Stimulated activated CD8-positive, alpha-beta memory T cell treated with anti-CD3 and anti-CD28 coated beads, Interleukin-7, amount 100 ng/mL, for 4 hours (primary cell): ENCODE measurements at regions not wholly inside any gene's neighbourhood (a gene's known extent, or its start where the extent isn't known, plus 50 kb on each side); places are given as distances from the start of the nearest gene placed in this dataset.

Source experiments
- DNase-seq, 2 donors: peaks; one replicate each; pipeline ENCODE4 v3.0.0-alpha.2; 2020; ENCODE audit warnings: low read depth in 2 of 2

DNA sequence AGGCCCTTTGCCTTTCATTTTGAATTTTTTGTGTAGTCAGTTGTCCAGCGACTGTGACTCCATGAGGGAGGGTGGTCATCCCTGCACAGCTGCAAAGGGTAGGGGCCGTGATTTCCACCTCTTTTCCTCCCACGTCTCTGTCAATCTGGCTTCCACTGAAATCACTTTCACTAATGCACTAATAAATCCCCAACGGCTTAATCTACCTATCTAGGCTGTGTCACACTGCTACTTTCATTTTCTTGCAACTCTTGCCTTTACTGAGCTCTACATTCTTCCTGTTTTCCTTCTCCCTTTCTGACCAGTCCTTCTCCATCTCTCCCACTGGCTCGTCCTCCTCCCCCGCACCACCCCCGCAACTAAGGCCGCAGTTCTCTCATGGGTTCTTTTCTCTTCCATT lies 212.3 kb upstream of the FOXN3 start:
- DNase-seq = no peak

DNA sequence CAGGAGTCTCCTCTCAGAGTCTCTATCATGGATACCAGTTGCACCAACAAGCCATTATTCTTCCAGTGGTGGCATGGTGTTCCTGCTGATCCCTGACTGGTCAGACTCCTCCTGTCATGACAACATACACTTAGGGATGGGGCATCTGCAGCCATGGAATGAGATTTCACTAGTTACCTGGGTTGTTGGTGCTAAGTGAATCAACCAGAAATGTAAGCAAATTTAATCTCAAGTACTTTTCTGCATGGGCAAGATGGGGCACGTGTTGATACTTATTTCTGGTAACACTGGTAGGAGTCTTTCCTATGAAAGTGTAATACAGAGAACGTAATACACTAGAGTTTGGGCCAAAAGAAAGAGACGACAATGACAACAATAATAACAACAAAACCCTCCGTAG lies 211.5 kb upstream of the FOXN3 start:
- DNase-seq = no peak

- no peak for DNase-seq
Observed at GRCh38 chr14:89626233-89626806, 209.3 kb upstream of the FOXN3 start.

DNA sequence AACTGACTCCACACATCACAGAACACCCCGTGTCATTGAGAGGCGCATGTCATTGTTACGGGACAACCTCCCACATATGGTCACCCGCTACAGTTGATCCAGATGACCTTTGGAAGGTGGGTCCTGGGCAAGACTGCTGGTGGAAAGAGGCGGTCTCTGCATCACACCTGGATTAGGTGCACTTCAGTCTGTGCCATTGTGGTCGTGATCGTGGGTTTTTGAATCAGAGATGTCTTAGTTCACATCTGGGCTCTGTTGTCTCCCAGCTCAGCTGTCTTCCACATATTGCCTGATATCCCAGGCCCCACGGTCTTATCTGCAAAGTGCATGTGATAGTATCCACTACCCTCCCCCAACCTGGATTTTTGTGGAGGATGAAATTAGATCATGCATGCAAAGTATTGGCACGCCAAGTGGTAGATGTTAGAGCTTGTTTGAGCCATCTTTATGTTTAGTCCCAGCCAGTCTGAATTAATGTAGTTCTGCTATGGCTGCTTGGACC lies 208.7 kb upstream of the FOXN3 start:
- no peak for DNase-seq

DNA sequence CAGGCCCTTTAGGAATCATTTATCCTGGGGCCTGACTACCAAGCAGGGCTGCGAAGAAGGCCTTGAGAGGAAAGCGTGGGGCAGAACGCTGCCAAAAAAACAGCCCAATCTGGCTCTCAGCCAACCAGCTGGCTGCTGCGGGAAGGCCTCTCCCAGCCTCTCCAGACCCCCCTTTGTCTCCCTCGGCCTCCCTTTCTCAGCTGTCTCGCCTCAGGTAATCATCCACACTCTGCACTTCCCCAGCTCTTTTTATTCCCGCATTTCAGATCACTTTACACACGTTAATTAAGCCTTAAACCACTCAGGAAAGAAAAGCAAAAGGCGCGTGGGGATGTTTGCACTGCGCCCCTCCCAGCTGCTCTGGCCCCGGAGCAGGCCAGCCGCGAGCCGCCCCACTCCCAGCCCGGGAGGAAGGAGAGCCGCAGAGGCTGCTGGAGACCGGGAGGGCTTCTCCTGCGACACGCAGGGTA lies 208.2 kb upstream of the FOXN3 start:
- DNase-seq = no peak

DNA sequence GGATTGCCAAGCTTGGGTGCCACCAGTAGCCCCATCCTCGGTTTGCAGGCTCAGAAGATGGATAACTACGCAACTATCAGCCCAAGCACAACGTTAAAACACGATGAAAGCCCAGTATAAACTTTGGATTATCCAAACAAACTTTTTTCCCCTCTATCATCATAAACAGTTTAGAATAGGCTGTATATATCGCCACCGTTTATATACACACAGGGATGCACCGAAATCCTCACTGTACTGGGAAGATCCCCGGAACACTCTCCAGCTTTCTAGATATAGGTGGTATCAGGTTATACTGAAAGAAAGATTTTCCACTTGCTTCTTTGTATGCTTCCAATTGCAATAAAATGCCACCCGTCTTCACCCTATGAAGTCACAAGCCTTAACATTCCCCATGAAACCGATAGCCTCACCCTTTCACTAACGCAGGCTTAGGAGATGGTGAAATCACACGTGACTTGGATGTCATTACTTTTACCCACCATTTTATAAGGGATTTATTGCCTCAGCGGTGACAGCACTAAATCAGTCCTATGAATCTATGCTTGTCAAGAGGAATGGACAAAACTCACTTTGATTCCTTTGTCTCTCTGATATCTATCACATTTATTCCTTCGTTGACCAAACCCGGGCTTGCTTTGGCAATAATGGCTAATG lies 207.6 kb upstream of the FOXN3 start:
- no peak for DNase-seq

- no peak for DNase-seq
Observed at GRCh38 chr14:89621791-89622638, 205.0 kb upstream of the FOXN3 start.

DNA sequence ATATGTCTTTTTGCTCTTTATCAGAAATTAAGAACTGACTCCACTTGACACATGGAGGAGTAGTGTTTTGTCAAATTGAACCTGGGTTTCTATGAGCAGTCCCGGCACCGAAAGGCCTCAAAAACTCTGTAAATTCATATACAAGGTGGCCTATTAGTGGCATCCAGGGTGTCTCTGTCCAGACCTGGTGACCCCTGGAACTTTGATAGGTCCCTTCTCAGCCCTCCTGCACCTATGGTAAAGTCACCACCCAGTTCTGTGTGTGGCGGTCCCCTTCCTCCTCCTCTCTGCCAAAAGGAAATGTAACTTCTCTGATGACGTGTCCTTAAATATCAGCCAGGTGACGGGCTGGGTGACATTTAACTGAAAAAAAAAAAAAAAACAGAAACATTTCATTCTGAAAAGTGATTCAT lies 204.0 kb upstream of the FOXN3 start:
- peak; percentile 25 to 42 for DNase-seq

- no peak for DNase-seq
Observed at GRCh38 chr14:89620436-89620835, 203.4 kb upstream of the FOXN3 start.

GRCh38 chr14:89619596-89619995 lies 202.6 kb upstream of the FOXN3 start:
- no peak for DNase-seq

GRCh38 chr14:89618811-89619551 lies 201.9 kb upstream of the FOXN3 start:
- DNase-seq = peak in 1 of 2 donors; percentile 62

- no peak for DNase-seq
Observed at GRCh38 chr14:89618330-89618708, 201.3 kb upstream of the FOXN3 start.

DNA sequence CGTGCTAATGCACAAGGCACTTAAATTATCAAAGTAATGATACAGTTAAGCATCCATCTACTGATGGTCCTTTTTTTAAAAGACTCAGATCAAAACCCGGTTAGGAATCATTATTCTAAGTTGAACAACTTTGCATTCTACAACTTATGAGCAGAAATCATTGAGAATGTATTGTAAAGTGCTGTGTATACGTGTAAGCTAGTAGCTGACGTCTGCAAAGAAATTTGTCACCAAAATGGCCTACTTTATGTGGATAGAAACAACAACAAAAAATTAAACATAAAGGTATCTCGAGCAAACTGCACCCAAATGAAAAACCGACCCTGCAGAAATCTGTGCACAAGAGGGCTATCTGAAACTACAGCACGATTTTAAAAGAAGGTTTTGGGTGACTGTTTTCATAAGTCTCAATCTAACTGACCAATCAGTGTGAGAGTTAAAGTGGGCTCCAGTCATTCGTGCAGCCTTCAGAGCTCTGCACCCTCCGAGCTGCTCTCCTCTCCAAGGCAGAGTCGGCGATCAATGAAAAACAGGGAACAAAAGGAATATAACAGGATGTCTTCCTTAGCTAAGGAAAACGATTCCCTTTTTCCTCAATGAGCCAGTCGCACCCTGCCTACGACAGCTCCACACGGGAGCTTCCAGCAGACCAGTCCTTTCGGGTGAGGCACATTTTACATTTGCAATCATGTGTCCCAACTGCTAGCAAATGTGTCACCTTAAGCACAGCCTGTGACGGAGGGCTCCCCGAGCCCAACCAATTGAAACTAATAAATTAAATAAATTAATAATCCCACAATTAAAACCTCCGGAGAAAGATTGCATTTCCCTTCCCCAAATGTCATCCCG lies 200.7 kb upstream of the FOXN3 start:
- DNase-seq = no peak

GRCh38 chr14:89616852-89617341 lies 199.9 kb upstream of the FOXN3 start:
- no peak for DNase-seq

DNA sequence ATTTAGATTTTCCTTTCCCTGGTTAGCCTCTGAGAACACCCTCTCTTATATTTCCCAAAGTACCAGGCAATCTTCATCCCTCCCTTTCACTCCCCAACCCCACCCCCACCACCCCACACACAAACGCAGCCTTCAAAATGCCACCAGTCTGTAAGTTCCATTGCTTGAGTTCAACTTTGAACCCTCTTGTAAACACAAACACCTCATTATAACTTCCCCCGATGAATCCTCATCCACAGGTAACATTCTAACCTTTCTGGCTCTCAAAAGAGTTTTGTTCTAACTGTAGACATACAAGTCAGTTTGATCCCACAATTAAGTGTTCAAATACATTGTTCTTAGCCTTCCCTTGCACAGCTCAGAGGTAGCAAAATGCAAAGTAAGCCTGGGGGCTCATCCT lies 199.4 kb upstream of the FOXN3 start:
- DNase-seq = no peak

GRCh38 chr14:89615421-89615820 lies 198.4 kb upstream of the FOXN3 start:
- no peak for DNase-seq

DNA sequence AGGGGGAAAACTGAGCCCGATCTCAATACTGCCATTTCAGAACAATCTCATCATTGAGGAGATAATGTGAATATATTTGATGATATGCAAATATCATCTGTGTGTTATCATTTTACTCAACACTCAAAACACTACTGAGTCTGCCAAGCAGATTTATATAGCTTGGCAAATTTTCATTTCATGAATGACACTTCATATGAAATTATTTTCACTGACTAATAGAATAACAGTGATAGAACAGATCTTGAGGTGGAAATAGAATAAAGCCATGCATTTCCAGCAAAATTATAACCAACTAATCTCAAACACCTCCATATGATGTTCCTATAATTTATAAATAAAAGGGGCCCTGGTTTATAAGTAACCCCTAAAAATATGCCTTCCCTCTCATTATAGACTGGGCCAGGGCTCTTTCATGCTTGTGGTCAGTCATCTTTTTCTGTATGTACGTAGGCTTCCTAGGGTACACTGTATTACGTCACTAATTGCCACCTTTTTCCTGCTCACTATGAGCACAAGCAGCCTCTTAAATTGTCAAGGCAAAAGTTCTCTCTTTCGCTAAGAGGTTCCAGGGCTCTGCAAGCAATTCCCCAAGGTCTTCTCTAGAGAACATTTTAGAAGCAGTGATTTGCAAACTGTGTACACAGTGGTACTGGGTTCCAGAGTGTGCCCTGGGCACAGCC lies 197.1 kb upstream of the FOXN3 start:
- DNase-seq = no peak

DNA sequence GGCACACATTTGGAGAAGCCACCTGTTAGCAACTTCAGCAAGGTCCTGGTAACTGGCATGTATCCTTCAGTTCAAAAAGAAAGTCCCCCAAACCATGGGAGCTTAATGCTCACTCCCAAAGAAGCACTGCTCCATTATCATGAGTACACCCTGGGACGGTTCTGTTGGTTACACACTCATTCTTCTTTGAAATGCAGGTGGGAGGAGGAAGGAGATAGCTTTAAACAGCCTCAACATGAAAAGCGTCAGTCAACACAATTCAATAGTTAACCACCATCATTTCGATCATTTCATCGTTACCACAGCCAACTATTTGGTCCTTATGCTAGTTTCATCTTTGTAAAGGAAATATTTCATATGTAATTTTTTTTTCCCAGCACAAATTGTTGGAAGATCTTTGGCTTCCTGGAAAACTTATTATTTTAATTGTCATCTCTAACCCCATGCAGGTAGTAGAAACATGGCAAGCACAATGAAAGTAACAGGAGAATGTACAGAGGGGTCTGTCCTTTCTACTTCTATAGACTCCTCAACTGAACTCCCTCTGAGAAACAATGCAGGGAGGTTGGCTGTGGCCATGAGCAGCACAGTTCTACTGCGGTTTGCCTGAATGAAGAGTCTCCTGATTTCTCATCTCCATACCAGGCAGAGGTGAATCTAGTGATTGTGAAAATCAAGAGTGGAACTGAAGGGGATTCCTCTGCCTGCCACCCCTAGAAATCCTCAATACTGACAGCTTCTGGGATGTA lies 196.4 kb upstream of the FOXN3 start:
- DNase-seq = no peak

- no peak for DNase-seq
Observed at GRCh38 chr14:89609500-89610100, 192.6 kb upstream of the FOXN3 start.
